ENCODE measurements at regions not wholly inside any gene's neighbourhood (a gene's known extent, or its start where the extent isn't known, plus 50 kb on each side); places are given as distances from the start of the nearest gene placed in this dataset.

- no peak for TF ChIP-seq CTCF (IDR thresholded peaks at IDR 0.05; ENCODE audit: insufficient read depth, low read length)
- TF ChIP-seq POLR2AphosphoS5 (IDR thresholded peaks at IDR 0.05; ENCODE audit: low read depth): no peak
- TF ChIP-seq GABPA (IDR thresholded peaks at IDR 0.05; ENCODE audit: low read depth): no peak
Measured at GRCh38 chr1:60502506-60502905, 428.9 kb upstream of the C1orf87 start.

All from HL-60 (cell line).